Lower leg skin (tissue), 3 donors: ENCODE measurements at regions not wholly inside any gene's neighbourhood (a gene's known extent, or its start where the extent isn't known, plus 50 kb on each side); places are given as distances from the start of the nearest gene placed in this dataset.

Experiments
- POLR2A ChIP-seq, 2 donors: fragments of 450-650 bp; IDR thresholded peaks; one replicate each; pipeline ENCODE4 v1.6.1; 2016 to 2017; ENCODE audit warnings: antibody characterized with exemption in 2 of 2, mild to moderate bottlenecking in 1 of 2, moderate library complexity in 1 of 2
- TF ChIP-seq, protein P1 (sequence below), 3 donors: fragments of 450-650 bp; IDR thresholded peaks; one replicate each; pipeline ENCODE4 v1.5.1; 2016; ENCODE audit warnings: antibody characterized with exemption in 3 of 3, mild to moderate bottlenecking in 3 of 3, moderate library complexity in 2 of 3

DNA sequence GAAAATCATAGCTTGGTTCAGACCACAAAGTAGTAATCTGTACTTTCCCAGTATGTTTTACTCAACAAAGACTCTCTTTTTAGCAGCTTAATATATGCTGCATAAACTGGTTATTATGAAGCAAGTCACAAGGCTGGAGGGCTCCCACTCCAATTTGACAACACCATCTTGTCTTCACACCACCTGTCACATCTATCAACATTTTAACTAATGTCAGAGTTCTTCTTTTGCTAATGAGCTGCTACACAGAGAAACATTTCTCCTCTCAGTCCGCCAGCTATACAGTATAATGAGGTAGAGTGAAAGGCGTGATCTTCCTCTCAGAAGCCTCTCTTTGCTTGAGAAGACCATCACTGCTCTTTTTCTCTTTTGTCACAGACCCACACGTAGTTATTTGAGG, 230.1 kb downstream of the BARHL2 start:
- TF ChIP-seq POLR2A (IDR thresholded peaks at IDR 0.05): no peak
- TF ChIP-seq, protein P1, sequence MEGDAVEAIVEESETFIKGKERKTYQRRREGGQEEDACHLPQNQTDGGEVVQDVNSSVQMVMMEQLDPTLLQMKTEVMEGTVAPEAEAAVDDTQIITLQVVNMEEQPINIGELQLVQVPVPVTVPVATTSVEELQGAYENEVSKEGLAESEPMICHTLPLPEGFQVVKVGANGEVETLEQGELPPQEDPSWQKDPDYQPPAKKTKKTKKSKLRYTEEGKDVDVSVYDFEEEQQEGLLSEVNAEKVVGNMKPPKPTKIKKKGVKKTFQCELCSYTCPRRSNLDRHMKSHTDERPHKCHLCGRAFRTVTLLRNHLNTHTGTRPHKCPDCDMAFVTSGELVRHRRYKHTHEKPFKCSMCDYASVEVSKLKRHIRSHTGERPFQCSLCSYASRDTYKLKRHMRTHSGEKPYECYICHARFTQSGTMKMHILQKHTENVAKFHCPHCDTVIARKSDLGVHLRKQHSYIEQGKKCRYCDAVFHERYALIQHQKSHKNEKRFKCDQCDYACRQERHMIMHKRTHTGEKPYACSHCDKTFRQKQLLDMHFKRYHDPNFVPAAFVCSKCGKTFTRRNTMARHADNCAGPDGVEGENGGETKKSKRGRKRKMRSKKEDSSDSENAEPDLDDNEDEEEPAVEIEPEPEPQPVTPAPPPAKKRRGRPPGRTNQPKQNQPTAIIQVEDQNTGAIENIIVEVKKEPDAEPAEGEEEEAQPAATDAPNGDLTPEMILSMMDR (IDR thresholded peaks at IDR 0.05): no peak
